ENCODE measurements at regions not wholly inside any gene's neighbourhood (a gene's known extent, or its start where the extent isn't known, plus 50 kb on each side); places are given as distances from the start of the nearest gene placed in this dataset.

DNA sequence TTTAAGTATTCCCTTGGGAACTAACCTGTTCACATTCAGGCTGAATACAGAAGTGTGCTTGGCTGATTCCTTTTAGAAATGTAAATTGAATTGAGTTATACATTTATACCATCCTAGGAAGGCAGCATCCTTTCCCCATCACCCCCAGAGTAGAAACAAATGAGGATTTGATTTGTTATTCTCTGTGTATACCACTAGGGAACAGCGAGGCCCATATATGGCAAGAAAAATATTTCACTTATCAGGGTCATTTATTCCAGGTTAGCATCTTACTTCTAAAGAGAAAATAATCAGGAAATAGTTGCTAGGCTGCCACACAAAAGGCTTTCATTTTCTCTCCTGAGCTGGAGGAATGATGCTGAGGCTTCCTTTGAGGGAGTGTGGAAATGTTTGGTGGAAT is 516.9 kb downstream of the PIK3C3 start:
- no peak overlapping the region for H3K4me3 ChIP-seq (ENCODE audit: low read depth, low read length)
- TF ChIP-seq, protein P1, sequence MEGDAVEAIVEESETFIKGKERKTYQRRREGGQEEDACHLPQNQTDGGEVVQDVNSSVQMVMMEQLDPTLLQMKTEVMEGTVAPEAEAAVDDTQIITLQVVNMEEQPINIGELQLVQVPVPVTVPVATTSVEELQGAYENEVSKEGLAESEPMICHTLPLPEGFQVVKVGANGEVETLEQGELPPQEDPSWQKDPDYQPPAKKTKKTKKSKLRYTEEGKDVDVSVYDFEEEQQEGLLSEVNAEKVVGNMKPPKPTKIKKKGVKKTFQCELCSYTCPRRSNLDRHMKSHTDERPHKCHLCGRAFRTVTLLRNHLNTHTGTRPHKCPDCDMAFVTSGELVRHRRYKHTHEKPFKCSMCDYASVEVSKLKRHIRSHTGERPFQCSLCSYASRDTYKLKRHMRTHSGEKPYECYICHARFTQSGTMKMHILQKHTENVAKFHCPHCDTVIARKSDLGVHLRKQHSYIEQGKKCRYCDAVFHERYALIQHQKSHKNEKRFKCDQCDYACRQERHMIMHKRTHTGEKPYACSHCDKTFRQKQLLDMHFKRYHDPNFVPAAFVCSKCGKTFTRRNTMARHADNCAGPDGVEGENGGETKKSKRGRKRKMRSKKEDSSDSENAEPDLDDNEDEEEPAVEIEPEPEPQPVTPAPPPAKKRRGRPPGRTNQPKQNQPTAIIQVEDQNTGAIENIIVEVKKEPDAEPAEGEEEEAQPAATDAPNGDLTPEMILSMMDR (IDR thresholded peaks at IDR 0.05; ENCODE audit: low read depth, low read length), result no peak
- no peaks in the 10 kb centered on the region for H3K9me3 ChIP-seq (ENCODE audit: control insufficient read depth, insufficient read depth, low read length)
- POLR2A ChIA-PET, result no interaction called here
- CTCF ChIA-PET, result no interaction called here
- DNase-seq (ENCODE audit: low read depth, low spot score), result no peak
- H3K27me3 ChIP-seq (ENCODE audit: control insufficient read depth, insufficient read depth, low read length), result no peaks in the 10 kb centered on the region
- no peak overlapping the region for H3K27ac ChIP-seq (ENCODE audit: low read depth, low read length)

DNA sequence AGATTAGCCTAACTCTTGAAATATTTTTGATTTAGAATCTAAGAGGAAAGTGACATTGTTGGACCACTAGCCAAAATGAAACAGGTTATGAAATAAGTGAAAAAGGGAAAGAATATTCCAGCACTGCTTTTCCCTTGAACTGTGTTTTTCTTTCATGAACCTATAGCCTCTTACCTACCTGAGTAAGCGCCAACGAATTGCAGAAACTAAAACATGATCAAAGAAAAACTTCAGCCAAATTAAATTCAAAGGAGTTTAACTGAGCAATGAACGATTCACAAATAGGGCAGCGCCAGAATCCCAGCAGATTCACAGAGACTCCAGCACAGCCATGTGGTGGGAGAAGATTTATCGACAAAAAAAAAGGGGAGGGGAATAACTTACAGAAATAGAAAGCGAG is 518.6 kb downstream of the PIK3C3 start:
- CTCF ChIA-PET, result no interaction called here
- no peak for DNase-seq (ENCODE audit: low read depth, low spot score)
- no peak overlapping the region for H3K4me3 ChIP-seq (ENCODE audit: low read depth, low read length)
- H3K27ac ChIP-seq (ENCODE audit: low read depth, low read length), result no peak overlapping the region
- no peaks in the 10 kb centered on the region for H3K27me3 ChIP-seq (ENCODE audit: control insufficient read depth, insufficient read depth, low read length)
- no peaks in the 10 kb centered on the region for H3K9me3 ChIP-seq (ENCODE audit: control insufficient read depth, insufficient read depth, low read length)
- POLR2A ChIA-PET, result no interaction called here
- TF ChIP-seq, protein P1 (IDR thresholded peaks at IDR 0.05; ENCODE audit: low read depth, low read length), result no peak

DNA sequence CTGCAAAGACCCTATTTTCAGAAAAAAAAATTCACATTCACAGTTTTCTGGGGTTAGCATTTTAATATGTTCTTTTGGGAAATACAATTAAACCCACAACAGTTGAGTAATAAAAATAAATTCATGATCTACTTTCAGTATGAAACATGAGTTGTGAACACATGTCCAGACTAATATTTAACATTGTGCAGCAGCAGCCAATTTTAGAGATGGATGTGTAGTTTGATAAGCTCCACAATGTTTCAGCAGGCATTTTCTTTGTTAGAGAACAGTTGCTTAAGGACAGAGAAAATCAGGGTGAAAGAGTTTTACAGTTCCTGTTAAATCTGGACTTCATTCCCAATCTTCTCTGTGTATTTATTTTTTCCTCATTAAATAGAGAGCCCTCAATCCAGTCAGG is 519.5 kb downstream of the PIK3C3 start:
- TF ChIP-seq, protein P1 (IDR thresholded peaks at IDR 0.05; ENCODE audit: low read depth, low read length), result no peak
- Histone ChIP-seq H3K27ac (ENCODE audit: low read depth, low read length) (no peak overlapping the region), H3K27me3 (ENCODE audit: control insufficient read depth, insufficient read depth, low read length) (no peaks in the 10 kb centered on the region), H3K4me3 (ENCODE audit: low read depth, low read length) (no peak overlapping the region), H3K9me3 (ENCODE audit: control insufficient read depth, insufficient read depth, low read length) (no peaks in the 10 kb centered on the region)
- DNase-seq (ENCODE audit: low read depth, low spot score), result no peak
- ChIA-PET CTCF (no interaction called here), POLR2A (no interaction called here)

DNA sequence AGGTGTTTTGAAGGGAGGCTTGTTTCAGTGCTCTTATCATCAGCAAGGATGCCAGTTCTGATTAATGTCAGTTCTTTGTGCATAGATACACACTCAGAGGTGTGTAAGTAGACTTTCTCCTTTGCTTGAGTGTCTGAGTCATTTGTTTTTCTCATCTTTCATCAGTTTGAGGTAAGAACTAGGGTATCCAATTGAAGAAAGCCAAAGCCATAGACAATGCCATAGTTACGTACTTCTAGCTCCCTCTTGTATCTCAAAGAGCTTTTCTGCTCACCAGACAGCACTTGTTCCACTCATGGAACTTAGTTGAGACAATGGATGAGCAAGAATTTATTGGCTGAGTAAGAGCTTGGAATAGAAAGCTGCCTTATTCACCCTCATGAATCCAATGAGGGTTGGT is 520.1 kb downstream of the PIK3C3 start:
- POLR2A ChIA-PET, result no interaction called here
- DNase-seq (ENCODE audit: low read depth, low spot score), result no peak

DNA sequence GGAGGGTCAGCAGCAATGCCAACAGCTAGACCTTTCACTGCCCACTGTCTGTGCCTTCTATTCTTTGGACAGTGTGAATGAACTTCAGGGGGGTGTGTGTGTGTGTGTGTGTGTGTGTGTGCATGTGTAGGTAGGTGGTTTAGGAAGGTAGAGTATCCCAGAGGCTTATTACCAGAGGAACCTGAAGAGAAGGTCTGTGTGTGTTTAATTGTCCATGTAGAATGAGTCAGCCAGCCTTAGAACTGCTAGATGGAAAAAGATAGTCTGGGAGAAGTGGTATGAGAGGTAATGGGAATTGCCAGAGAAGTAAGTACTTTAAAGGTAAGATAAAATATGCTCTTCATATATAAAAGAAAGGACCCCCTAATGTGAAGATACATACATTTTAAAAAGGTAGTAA is 522.2 kb downstream of the PIK3C3 start:
- no peak overlapping the region for H3K27ac ChIP-seq (ENCODE audit: low read depth, low read length)
- H3K9me3 ChIP-seq (ENCODE audit: control insufficient read depth, insufficient read depth, low read length), result no peaks in the 10 kb centered on the region
- POLR2A ChIA-PET, result no interaction called here
- CTCF ChIA-PET, result no interaction called here
- DNase-seq (ENCODE audit: low read depth, low spot score), result no peak
- TF ChIP-seq, protein P1 (IDR thresholded peaks at IDR 0.05; ENCODE audit: low read depth, low read length), result no peak
- no peak overlapping the region for H3K4me3 ChIP-seq (ENCODE audit: low read depth, low read length)
- no peaks in the 10 kb centered on the region for H3K27me3 ChIP-seq (ENCODE audit: control insufficient read depth, insufficient read depth, low read length)

More for the DNA sequence above, 520.1 kb downstream of the PIK3C3 start:
- no peak overlapping the region for H3K27ac ChIP-seq (ENCODE audit: low read depth, low read length)
- no peaks in the 10 kb centered on the region for H3K27me3 ChIP-seq (ENCODE audit: control insufficient read depth, insufficient read depth, low read length)
- TF ChIP-seq, protein P1 (IDR thresholded peaks at IDR 0.05; ENCODE audit: low read depth, low read length), result no peak
- CTCF ChIA-PET, result no interaction called here
- no peak overlapping the region for H3K4me3 ChIP-seq (ENCODE audit: low read depth, low read length)
- no peaks in the 10 kb centered on the region for H3K9me3 ChIP-seq (ENCODE audit: control insufficient read depth, insufficient read depth, low read length)
